NCI-H345 treated with DMSO at 0.1 percent for 48 hours (cell line): ENCODE measurements at regions not wholly inside any gene's neighbourhood (a gene's known extent, or its start where the extent isn't known, plus 50 kb on each side); places are given as distances from the start of the nearest gene placed in this dataset.
"Not testable (repeated sequence)": the region's sequence is repeated elsewhere in the genome, so short reads cannot be mapped to it uniquely, and the experiment has no call there.

ENCODE experiments used
- DNase-seq: peaks from one replicate; lab custom pipeline; 2025; ENCODE audit not compliant: unreplicated experiment; lab: John Stamatoyannopoulos, UW

DNA sequence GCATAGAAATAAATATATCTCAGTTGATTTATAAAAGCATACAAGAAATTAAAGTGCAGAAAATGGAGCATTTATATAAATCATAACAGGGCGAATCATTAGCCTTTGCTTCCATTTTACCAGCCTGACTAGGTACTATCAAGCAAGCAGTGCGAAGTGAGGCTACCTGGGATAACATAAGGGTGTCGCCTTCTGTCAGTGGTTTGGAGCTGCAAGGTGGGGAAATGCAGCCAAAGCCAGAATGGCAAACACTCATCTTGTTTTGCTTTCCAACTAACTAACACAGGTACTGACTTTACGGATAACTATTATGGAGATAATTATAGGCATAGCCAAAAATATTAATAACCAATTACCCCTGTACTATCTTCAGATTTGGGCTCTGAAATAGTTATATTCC, 1459.8 kb downstream of the RAPGEF2 start:
- no peak for DNase-seq

DNA sequence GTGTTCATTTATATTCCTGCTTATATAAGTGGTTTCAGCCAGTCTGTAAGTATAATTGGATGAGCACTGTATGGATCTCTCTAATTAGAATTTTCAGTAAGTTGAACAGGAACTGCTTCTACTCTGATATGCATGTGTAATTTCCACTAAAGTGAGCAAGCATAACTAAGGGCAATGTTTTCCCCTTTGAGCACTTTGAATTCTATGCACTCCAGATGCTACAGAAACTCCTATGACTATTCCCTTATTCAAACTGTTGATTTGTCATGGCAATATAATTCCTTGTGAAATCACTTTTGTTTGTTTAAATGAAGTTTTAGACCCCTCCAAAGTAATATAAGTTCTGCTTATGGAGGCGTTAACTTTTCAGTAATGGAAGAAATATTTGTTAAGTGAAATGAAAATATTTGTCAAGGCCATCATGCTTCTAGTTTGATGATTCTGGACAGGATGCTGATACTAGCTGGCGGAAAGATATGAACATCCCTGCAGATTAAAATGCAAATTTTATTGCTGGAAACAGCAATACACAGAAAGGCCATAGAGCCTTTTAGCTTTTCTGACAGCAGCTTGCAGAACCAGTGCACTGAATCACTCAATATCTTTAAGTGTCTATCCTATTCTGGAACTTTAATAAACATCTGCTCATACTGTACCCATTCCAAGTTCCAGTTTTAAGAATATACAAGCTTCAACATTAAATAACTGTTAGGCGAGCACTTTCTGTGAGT, 1460.8 kb downstream of the RAPGEF2 start:
- DNase-seq: no peak

DNA sequence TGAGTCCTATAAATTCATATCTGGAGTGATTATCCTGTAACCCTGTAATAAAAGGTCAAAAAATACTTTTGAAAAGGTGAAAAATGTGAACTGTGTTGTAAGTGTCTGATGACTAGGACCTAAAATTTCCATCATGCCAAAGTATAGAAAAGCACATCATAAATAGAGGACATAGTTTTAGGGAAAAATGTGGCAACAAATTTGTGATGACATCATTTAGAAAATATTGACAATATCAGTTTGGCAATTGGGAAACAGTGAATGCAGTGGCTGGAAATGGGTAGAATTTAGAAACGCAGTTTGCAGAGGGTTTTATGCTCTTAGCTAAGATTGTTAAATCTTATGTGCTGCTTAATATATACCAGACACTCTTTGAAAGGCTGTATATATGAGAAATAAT, 1464.8 kb downstream of the RAPGEF2 start:
- no peak for DNase-seq

DNA sequence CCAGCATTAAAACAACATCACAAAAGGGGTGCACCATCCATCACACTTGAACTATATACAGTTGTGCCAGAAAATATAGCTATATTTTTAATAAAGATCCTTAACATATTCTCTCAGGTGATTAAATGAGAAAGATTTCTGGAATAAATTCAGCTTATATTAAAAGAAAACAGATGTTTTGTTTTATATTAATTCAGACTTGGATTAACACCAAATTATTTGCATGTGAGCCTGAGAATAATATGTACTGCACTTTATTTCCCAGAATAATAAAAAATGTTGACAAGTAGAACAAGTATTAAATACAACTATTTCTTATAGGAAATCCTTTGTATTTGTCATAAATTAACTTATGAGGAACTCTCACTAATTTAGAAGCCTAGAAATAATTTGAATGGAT, 1467.4 kb downstream of the RAPGEF2 start:
- no peak for DNase-seq

DNA sequence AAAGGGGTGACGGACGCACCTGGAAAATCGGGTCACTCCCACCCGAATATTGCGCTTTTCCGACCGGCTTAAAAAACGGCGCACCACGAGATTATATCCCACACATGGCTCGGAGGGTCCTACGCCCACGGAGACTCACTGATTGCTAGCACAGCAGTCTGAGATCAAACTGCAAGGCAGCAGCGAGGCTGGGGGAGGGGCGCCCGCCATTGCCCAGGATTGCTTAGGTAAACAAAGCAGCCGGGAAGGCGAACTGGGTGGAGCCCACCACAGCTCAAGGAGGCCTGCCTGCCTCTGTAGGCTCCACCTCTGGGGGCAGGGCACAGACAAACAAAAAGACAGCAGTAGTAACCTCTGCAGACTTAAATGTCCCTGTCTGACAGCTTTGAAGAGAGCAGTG, 1471.4 kb downstream of the RAPGEF2 start:
- not testable (repeated sequence) for DNase-seq

DNA sequence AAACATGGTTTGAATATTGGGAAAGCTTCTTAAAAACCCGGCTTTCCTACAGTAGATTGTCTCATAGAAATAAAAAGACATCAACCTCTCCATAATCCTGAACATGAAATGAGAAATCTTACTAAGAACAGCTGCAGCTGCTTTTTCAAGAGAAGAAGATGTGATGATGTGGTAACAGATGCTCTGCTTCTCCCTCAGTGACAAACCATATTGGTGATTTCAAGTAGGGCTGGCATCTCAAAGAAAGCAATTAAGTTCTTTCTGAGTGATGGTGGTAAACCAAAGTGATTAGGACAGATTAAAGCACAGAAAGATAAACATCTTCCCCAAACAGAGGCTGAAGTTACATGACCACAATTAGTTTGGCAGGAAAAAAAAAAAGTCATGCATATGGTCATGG, 1477.7 kb downstream of the RAPGEF2 start:
- no peak for DNase-seq

DNA sequence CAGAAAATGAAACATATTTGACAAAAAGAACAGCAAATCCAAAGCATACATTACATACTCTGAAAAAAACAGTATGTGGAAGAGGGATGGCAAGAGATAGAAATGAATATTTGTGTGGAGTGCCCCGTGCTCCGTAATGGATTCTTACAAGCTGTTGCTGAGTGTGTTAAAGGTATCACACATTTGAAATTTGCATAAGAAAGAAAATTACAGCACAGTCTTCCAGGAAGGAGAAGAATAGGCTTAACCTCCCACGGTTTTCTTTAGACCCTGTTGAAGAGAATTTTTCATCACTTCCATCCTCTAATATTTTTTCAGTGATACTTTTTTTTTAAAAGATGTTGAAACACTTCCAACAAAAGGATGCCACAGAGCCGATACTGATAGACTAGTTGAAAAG, 1489.4 kb downstream of the RAPGEF2 start:
- no peak for DNase-seq

DNA sequence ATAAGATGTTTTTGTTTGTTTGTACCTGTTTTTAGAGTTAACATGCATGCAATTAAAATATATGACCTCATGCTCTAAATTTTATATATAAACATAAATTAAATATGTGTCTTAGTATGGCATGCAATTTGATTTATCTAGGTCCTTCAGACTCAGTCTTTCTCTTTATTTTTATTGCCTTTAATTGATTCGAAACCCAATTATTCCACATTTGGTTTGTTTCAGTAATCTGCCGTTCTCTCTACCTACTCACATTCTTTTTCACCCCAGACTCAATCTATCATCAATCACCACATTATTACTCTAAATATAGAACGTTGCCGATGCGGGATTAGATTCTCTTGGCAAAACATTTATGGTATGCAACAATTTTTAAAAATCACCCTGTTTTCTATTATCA, 1492.8 kb downstream of the RAPGEF2 start:
- DNase-seq: no peak

DNA sequence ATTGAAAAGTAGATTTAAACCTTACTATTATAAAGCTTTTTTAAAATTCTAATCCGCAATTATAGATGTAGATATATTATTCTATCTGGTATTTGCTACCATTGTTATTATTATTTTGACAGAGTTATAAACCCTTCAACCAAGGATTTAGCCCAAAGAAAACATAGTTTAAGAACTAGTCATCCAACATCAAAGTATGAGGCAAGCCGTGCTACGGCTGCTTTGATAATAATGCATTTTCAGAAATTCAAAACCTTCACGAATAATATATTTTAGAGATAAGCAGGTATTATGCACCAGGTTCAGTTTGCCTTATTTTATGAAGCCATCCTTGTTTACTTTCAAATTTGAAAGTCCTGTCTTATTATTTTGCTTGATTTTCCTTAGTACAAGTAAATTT, 1501.7 kb downstream of the RAPGEF2 start:
- no peak for DNase-seq

DNA sequence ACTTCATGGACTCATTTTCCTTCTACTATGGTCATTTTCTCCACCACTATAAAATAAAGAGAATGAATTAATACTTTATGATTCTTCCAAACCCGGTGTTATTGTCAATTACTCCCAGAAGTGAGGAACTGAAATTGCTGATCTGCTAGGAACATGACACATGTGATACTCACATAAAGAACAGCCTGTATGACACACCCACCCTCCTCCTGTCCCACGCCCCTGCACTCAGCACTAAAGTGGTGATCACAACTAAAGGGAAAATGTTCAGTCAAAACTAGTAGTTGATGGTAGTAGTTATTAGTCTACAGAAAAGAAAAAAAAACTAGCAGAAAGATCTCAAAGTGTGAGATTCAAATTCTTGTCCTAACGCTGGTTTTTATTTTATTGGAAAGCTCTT, 1508.3 kb downstream of the RAPGEF2 start:
- no peak for DNase-seq

DNA sequence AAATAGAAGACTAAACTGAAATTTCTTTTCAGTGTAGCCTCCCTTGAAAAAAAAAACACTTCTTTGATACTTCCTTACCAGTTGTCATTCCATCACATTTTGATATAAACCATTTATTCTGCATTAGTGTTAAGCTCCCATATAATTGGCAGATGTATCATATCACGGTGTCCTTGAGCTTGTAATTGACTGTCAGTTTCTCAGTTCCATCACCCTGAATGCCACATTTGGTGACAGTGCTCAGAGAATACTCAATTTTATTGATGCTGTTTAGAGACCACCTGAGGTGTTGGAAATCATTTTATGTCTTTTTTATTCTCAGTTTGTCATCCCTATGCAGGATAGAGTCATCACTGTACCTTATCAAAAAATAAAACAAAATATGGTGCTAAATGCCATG, 1528.2 kb downstream of the RAPGEF2 start:
- no peak for DNase-seq

DNA sequence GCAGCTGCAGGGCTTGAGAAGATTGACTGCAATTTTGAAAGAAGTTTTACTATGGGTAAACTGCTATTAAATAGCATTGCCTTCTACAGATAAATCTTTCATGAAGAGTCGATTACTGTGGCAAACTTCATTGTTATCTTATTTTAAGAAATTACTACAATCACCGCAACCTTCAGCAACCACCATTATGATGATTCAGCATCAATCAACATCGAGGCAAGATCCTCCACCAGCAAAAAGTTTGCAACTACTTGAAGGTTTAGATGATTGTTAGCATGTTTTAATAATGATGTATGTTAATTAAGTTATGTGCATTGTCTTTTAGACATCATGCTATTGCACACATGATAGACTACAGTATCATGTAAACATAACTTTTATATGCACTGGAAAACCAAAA, 1511.0 kb downstream of the FSTL5 start:
- no peak for DNase-seq

DNA sequence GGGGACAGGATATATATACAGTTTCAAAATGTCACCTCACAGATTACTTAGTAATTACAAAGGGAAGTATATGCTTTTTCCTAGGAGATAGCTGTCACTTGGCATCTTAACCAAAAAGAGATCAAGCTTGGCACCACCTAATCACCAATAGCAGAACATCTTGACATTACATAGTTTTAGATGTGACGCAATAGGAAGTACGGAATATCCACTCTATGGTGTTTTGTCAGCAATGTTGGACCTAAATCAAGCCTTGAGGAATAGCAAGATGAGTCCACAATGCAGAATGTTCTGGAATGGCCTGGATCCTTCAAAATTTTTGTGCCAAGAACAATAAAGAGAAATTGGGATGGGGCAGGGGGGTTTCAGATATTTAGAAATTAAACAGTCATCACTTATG, 1488.2 kb downstream of the FSTL5 start:
- DNase-seq: no peak

DNA sequence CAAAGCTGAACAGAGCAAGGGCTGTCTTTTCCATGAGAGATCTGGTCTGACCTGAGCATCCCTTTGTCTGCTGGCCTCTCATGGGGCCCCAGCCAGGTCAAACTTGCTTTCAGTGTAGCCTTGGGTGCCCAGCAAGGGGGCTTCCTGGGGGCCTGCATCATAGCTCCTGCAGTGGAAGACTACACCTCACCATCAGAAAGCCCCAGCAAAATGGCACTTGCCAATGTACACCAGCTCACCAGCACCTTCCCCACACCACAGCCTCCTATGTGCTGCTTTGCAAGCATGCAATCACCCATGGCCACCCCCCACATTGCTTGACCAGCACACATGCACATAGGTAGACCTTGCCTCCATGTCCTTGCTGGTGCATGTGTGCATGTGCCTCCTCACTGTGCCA, 1478.1 kb downstream of the FSTL5 start:
- no peak for DNase-seq

DNA sequence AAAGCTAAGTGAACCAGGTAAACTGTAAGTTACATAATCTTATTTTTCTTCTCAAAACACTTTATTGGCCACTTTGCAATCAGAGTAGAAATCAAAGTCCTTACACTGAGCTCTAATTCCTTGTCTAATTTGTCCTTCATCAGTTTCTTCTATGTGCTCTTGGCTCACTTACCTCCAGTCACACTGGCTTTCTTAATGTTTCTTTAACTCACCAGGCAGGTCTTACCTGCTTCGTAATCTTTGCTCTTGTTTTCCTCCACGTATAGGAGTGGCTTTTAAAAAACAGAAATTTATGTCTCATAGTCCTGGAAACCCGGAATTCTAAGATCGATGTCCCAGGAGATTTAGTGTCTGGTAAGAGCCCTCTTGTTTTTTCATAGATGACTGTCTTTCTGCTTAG, 1462.1 kb downstream of the FSTL5 start:
- no peak for DNase-seq

DNA sequence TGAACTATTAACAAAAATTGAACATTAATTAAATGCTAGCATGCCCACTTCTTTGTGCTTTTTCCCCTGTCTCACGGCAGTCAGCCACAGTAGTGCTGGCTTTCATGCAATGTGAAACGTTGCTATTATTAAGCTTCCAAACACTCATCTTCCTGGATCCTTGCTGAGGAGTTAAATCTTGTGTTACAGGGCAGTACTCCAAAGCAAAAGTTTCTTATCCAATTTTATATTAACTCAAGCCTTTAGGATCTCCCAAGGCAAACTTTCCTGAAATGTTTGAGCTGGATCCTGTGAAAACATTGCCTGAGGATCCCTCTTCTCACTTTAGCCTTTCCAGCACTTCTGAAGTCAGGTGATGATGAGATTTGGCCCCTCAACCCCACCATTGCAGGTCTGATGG, 1454.8 kb downstream of the FSTL5 start:
- no peak for DNase-seq

DNA sequence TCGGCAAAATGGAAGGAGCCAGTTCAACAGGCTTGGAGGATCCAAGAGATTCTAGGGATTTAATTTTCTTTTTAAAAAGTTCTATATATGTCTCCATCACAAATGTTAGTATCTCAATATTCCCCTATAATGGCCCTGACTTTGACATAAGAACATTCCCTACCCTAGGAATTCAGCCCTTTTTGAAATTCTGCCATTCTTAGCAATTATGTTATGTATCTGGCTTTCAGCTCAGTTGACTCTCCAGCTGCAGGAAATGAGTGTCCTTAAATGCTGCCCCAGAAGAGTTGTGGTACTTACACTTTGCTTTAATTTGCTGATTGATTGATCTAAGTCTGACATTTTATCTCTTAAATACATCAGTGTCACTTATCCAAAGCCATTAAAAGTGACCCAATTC, 1454.3 kb downstream of the FSTL5 start:
- no peak for DNase-seq

DNA sequence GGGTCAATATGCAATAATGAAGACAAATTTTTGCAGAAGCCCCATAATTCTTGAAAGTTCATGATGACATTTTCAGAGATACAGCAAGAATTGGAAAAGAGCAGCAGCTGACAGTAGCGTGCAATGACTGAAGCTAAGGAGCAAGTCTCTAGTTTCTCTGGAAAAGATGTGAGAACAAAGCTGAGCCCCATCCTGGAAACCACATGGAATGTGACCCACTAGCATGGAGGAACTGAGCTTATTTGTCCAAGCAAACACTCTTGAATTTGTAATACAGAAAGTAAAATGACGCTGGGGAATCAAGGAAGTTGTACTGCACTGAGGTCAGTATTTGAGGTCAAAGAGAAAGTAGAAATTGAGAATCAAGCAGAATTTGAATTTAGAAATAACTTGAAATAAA, 1447.2 kb downstream of the FSTL5 start:
- no peak for DNase-seq

DNA sequence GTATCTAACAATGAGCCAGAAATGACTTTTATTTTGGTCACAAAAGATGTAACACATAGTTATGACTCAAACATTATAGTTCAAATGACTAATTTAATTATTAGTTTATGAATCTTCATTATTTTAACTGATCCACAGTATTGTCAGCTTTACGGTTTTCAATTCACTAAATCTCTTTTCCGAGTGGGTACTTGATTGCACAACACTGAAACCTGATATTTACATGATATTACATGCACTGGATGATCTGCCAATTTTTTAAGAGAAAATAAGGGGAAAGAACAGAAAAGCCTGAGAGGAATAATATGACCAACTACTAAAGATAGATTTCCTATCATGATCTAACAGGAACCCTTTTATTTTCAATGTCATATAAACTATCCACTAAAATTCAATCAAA, 1446.0 kb downstream of the FSTL5 start:
- no peak for DNase-seq

DNA sequence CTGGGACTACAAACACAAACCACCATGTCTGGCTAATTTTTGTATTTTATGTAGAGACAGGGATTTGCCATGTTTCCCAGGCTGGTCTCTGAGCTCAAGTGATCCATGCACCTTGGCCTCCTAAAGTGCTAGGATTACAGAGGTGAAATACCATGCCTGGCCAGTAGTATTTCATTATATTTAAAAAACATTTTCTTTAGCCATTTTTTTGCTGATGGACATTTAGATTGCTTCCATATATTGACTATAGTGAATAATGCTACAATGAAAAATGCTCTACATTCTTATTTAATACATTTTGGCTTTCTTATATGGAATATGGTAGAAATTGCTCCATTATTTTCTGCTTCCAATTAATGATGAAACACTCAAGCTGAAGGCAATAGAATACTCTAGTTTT, 1439.7 kb downstream of the FSTL5 start:
- no peak for DNase-seq

DNA sequence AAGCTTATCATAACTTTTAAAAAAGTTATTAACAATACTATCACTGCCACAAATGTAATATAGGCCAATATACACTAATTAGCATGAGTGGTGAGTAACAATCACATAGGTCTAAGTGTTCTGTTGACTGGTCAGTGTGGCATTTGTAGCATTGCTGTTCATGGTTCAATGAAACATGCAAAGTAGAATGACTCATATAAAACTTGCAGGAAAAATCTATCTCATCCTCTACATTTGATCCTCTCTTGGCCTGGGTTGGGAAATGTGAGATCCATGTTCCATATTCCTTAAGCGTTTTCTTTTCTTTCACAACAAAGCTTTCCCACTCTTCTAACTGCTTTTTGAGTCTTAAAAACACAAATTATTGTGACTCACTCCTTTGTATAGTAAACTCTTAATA, 1418.7 kb downstream of the FSTL5 start:
- no peak for DNase-seq

DNA sequence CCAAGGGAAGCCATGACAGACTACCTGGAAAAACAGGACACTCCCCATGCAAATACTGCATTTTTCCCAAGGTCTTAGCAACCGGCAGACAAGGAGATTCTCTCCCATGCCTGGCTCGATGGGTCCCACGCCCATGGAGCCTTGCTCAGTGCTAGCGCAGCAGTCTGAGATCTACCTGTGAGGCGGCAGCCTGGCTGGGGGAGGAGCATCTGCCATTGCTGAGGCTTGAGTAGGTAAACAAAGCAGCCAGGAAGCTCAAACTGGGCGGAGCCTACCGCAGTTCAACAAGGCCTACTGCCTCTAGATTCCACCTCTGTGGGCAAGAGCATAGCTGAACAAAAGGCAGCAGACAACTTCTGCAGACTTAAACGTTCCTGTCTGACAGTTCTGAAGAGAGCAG, 1417.2 kb downstream of the FSTL5 start:
- not testable (repeated sequence) for DNase-seq

DNA sequence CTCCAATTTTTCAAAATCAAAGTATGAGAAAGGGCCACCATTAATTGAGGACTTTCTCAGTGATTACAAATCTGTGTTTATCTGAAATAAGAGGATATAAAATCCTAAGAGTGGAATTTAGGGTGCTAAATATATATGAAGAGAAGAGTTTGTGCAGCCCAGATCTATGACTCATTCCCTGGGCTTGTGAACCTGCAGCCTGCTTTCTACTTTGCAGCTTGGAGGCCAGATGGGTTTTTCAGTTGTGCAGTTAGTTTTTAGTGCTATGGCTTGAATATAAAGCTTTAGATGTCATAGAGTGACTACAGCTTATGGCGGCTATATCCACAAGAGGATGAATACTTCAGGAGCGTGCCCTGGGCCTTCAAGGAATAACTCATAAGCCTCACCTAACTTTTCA, 1391.1 kb downstream of the FSTL5 start:
- no peak for DNase-seq

DNA sequence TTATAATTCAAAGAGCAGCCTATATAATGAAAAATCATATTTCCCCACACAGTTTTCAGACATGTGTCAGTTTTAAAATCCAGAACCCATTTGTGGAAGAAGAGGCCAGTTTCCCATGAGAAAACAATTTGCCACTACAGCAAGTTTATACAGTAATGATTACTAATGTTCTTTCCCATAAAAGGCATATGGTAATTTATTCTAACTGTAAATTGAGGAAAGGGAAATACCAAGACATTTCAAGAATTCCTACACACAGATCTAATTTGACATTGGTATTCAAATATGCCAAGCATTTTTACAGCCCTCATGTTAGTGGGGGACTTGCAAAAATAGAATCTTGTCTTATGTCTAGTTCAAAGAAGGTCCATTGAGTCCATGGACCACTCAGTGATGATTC, 1368.6 kb downstream of the FSTL5 start:
- no peak for DNase-seq
